ENCODE measurements at regions not wholly inside any gene's neighbourhood (a gene's known extent, or its start where the extent isn't known, plus 50 kb on each side); places are given as distances from the start of the nearest gene placed in this dataset.

DNA sequence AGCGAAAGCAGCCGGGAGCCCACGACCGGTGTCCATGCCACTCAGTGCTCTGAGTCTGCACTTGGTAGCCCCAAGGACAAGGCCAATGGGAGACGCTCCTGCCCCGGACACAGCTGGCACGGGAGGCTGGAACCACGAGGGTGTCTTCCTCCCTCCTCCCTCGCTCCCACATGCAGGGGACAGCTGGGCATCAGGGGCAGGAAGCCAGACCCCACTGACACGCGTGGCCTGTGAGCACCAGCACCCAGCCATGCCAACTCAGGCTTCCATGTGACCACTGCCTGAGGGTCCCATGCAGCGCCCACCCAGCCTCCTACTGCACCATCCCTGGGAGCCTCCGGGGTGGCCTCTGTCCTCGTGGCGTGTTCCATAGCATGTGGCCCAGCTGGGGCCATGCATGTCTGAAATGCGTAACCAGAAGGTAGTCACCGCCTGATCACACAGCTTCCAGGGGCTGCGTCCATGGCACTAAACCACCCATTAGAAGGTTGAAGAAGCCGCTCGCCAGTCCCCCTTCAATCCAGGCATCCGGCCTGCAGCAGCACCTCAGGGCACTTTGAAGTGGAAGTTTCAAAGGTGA is 323.2 kb upstream of the SALL3 start:
- Histone ChIP-seq H3K4me3 (ENCODE audit: insufficient read length, low read depth) (no peak overlapping the region), H3K27me3 (ENCODE audit: insufficient read depth, insufficient read length) (no peaks in the 10 kb centered on the region), H3K9me3 (ENCODE audit: insufficient read depth, low read length) (peaks cover 13% of the 10 kb centered on the region; the same call in 1 of the 2 replicates), H3K9ac (ENCODE audit: insufficient read length, low read depth) (no peak overlapping the region), H3K4me1 (ENCODE audit: insufficient read depth, insufficient read length) (no peaks in the 10 kb centered on the region), H3K36me3 (ENCODE audit: insufficient read depth, insufficient read length, low read length) (no peaks in the 10 kb centered on the region)
- DNase-seq (ENCODE audit: low read depth, low spot score): no peak
- no peak for TF ChIP-seq YY1 (IDR thresholded peaks at IDR 0.05; ENCODE audit: insufficient read depth, insufficient read length)
- TF ChIP-seq SUZ12 (IDR thresholded peaks at IDR 0.05; ENCODE audit: extremely low read depth, insufficient read depth, insufficient read length): no peak
- TF ChIP-seq ZNF274 (IDR thresholded peaks at IDR 0.05; ENCODE audit: low read depth, low read length): no peak

DNA sequence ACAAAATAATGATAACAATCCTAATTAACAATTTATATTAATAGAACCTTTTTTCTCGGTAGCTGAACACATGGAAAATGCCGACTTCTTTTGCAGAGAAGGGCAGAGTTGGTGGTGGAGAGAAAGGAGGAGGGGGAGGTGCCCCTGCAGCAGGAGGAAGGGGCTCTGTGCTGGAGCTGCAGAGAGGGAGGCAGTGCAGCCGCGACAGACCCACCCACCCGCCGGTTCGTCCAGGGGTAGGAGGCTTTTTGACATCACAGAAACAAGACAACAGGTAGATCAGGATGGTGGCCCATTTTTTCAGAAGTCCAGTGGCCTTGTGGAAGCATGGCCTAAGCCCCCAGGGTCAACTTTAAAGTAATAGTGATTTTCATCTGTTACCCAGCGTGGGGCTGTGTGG is 321.1 kb upstream of the SALL3 start:
- H3K36me3 ChIP-seq (ENCODE audit: insufficient read depth, insufficient read length, low read length): no peaks in the 10 kb centered on the region
- no peaks in the 10 kb centered on the region for H3K4me1 ChIP-seq (ENCODE audit: insufficient read depth, insufficient read length)
- H3K4me3 ChIP-seq (ENCODE audit: insufficient read length, low read depth): no peak overlapping the region
- no peaks in the 10 kb centered on the region for H3K9me3 ChIP-seq (ENCODE audit: insufficient read depth, low read length)
- H3K9ac ChIP-seq (ENCODE audit: insufficient read length, low read depth): no peak overlapping the region
- no peak for DNase-seq (ENCODE audit: low read depth, low spot score)
- TF ChIP-seq SUZ12 (IDR thresholded peaks at IDR 0.05; ENCODE audit: extremely low read depth, insufficient read depth, insufficient read length) (no peak), ZNF274 (IDR thresholded peaks at IDR 0.05; ENCODE audit: low read depth, low read length) (no peak), YY1 (IDR thresholded peaks at IDR 0.05; ENCODE audit: insufficient read depth, insufficient read length) (no peak)
- no peaks in the 10 kb centered on the region for H3K27me3 ChIP-seq (ENCODE audit: insufficient read depth, insufficient read length)

DNA sequence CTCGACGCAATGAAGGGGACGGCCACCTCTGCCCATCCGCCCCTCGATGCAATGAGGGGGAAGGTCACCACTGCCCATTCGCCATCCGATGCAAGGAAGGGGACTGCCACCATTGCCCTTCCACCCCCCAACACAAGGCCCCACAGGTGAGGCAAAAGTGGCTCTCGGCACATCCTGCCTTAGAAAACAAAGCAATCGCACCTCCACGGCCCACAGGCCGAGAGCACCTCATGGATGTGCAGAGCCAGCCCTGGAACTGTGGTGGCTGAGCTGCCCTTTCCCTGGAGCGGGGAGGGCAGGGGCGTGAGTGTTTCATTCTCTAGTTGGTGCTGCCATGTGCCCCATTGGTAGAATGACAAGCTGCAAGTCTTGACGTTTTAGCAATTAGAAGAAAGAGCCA is 320.6 kb upstream of the SALL3 start:
- Histone ChIP-seq H3K4me1 (ENCODE audit: insufficient read depth, insufficient read length) (no peaks in the 10 kb centered on the region), H3K36me3 (ENCODE audit: insufficient read depth, insufficient read length, low read length) (no peaks in the 10 kb centered on the region), H3K9me3 (ENCODE audit: insufficient read depth, low read length) (no peaks in the 10 kb centered on the region), H3K27me3 (ENCODE audit: insufficient read depth, insufficient read length) (no peaks in the 10 kb centered on the region), H3K4me3 (ENCODE audit: insufficient read length, low read depth) (no peak overlapping the region), H3K9ac (ENCODE audit: insufficient read length, low read depth) (no peak overlapping the region)
- TF ChIP-seq SUZ12 (IDR thresholded peaks at IDR 0.05; ENCODE audit: extremely low read depth, insufficient read depth, insufficient read length) (no peak), ZNF274 (IDR thresholded peaks at IDR 0.05; ENCODE audit: low read depth, low read length) (no peak), YY1 (IDR thresholded peaks at IDR 0.05; ENCODE audit: insufficient read depth, insufficient read length) (no peak)
- no peak for DNase-seq (ENCODE audit: low read depth, low spot score)

DNA sequence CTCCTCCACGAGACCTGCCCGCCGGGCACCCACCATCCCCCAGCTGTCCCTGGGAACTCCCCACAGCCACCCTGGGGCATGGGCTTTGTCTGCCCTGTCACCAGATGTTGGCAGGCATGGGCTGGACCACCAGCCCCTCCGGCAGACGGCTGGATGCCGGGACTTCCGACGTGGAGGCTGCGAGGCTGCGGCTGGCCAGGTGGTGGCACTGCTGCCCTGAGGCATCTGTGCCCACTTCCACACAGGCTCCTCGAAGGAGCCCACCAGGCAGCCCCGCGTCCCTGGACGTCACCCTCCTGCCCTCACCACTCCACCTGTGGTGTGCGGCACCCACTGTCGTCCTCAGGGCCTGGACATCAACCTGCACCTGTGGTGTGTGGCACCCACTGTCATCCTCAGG is 319.9 kb upstream of the SALL3 start:
- peak; percentile 16 for DNase-seq (ENCODE audit: low read depth, low spot score)
- Histone ChIP-seq H3K9ac (ENCODE audit: insufficient read length, low read depth) (no peak overlapping the region), H3K9me3 (ENCODE audit: insufficient read depth, low read length) (no peaks in the 10 kb centered on the region), H3K36me3 (ENCODE audit: insufficient read depth, insufficient read length, low read length) (no peaks in the 10 kb centered on the region), H3K4me3 (ENCODE audit: insufficient read length, low read depth) (no peak overlapping the region), H3K27me3 (ENCODE audit: insufficient read depth, insufficient read length) (no peaks in the 10 kb centered on the region), H3K4me1 (ENCODE audit: insufficient read depth, insufficient read length) (no peaks in the 10 kb centered on the region)
- no peak for TF ChIP-seq SUZ12 (IDR thresholded peaks at IDR 0.05; ENCODE audit: extremely low read depth, insufficient read depth, insufficient read length)
- no peak for TF ChIP-seq YY1 (IDR thresholded peaks at IDR 0.05; ENCODE audit: insufficient read depth, insufficient read length)
- no peak for TF ChIP-seq ZNF274 (IDR thresholded peaks at IDR 0.05; ENCODE audit: low read depth, low read length)

DNA sequence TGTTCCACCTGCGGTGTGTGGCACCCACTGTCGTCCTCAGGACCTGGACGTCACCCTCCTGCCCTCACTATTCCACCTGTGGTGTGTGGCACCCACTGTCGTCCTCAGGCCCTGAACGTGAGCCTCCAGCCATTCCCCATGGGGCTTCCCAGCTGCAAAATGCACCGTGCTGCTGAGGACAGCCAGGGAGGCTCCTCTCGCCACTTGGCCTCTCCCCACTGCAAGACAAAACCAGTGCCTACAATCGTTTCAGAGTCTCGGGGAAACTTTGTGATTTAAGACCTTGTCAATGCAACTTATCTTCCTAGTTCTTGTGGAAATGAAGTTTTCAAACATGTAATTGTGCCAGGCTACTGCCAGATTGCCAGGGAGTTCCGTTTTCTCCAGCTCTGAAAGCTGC is 319.3 kb upstream of the SALL3 start:
- Histone ChIP-seq H3K4me3 (ENCODE audit: insufficient read length, low read depth) (no peak overlapping the region), H3K9me3 (ENCODE audit: insufficient read depth, low read length) (no peaks in the 10 kb centered on the region), H3K27me3 (ENCODE audit: insufficient read depth, insufficient read length) (no peaks in the 10 kb centered on the region), H3K36me3 (ENCODE audit: insufficient read depth, insufficient read length, low read length) (no peaks in the 10 kb centered on the region), H3K4me1 (ENCODE audit: insufficient read depth, insufficient read length) (no peaks in the 10 kb centered on the region), H3K9ac (ENCODE audit: insufficient read length, low read depth) (no peak overlapping the region)
- TF ChIP-seq YY1 (IDR thresholded peaks at IDR 0.05; ENCODE audit: insufficient read depth, insufficient read length) (no peak), SUZ12 (IDR thresholded peaks at IDR 0.05; ENCODE audit: extremely low read depth, insufficient read depth, insufficient read length) (no peak), ZNF274 (IDR thresholded peaks at IDR 0.05; ENCODE audit: low read depth, low read length) (no peak)
- no peak for DNase-seq (ENCODE audit: low read depth, low spot score)

DNA sequence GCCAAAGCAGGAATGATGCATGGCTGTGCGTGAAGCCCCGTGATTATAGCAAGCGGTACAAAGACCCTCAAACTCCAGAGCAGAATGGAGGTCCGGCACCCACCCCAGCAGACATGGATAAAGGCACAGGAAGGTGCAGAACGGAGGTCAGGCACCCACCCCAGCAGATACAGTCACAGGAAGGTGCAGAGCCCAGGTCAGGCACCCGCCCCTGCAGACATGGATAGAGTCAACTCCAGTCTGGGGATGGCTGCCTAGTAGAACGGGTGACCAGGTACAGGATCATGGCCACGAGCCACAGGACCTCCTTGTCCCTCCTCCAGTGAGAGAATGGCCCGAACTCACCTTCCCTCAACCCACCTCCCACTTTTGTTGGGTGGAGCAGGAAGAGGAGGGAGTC is 318.3 kb upstream of the SALL3 start:
- Histone ChIP-seq H3K4me1 (ENCODE audit: insufficient read depth, insufficient read length) (no peaks in the 10 kb centered on the region), H3K27me3 (ENCODE audit: insufficient read depth, insufficient read length) (no peaks in the 10 kb centered on the region), H3K4me3 (ENCODE audit: insufficient read length, low read depth) (no peak overlapping the region), H3K36me3 (ENCODE audit: insufficient read depth, insufficient read length, low read length) (no peaks in the 10 kb centered on the region), H3K9me3 (ENCODE audit: insufficient read depth, low read length) (no peaks in the 10 kb centered on the region), H3K9ac (ENCODE audit: insufficient read length, low read depth) (no peak overlapping the region)
- DNase-seq (ENCODE audit: low read depth, low spot score): no peak
- TF ChIP-seq YY1 (IDR thresholded peaks at IDR 0.05; ENCODE audit: insufficient read depth, insufficient read length) (no peak), ZNF274 (IDR thresholded peaks at IDR 0.05; ENCODE audit: low read depth, low read length) (no peak), SUZ12 (IDR thresholded peaks at IDR 0.05; ENCODE audit: extremely low read depth, insufficient read depth, insufficient read length) (no peak)

- H3K27me3 ChIP-seq (ENCODE audit: insufficient read depth, insufficient read length): no peaks in the 10 kb centered on the region
- H3K4me3 ChIP-seq (ENCODE audit: insufficient read length, low read depth): no peak overlapping the region
- H3K9ac ChIP-seq (ENCODE audit: insufficient read length, low read depth): no peak overlapping the region
- H3K9me3 ChIP-seq (ENCODE audit: insufficient read depth, low read length): no peaks in the 10 kb centered on the region
- H3K36me3 ChIP-seq (ENCODE audit: insufficient read depth, insufficient read length, low read length): no peaks in the 10 kb centered on the region
- no peak for TF ChIP-seq YY1 (IDR thresholded peaks at IDR 0.05; ENCODE audit: insufficient read depth, insufficient read length)
- TF ChIP-seq ZNF274 (IDR thresholded peaks at IDR 0.05; ENCODE audit: low read depth, low read length): no peak
- no peak for TF ChIP-seq SUZ12 (IDR thresholded peaks at IDR 0.05; ENCODE audit: extremely low read depth, insufficient read depth, insufficient read length)
- DNase-seq (ENCODE audit: low read depth, low spot score): no peak
- no peaks in the 10 kb centered on the region for H3K4me1 ChIP-seq (ENCODE audit: insufficient read depth, insufficient read length)
Observed at GRCh38 chr18:78662879-78663278, 316.7 kb upstream of the SALL3 start.
